SIG-M5 treated with dmso at 0.1 percent for 504 hours (cell line): ENCODE measurements at regions not wholly inside any gene's neighbourhood (a gene's known extent, or its start where the extent isn't known, plus 50 kb on each side); places are given as distances from the start of the nearest gene placed in this dataset.

Source experiments
- DNase-seq: peaks from one replicate; lab custom pipeline; 2025; ENCODE audit not compliant: unreplicated experiment; lab: John Stamatoyannopoulos, UW

DNA sequence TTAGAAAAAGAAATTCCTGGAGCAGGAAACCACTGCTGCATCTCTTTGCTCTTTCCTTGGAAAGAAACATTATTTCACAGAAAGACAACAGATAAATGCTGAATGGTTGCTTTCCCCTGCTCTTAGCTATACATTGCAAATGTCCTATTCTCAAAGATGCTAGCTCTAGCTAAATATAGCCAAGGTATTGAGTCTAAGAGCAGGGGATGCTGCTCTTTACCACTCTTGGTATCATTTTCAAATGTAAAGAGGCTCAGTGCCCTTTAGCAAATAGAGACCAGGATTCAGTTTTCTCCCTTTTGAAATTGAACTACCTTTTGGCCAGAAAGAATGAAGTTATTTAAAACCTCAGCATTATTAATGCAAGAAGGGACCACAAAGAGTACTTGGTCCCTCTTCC is 104.0 kb upstream of the FUT8 start:
- no peak for DNase-seq

- no peak for DNase-seq
These were observed 102.0 kb upstream of the FUT8 start for GRCh38 chr14:65310568-65310967.

DNA sequence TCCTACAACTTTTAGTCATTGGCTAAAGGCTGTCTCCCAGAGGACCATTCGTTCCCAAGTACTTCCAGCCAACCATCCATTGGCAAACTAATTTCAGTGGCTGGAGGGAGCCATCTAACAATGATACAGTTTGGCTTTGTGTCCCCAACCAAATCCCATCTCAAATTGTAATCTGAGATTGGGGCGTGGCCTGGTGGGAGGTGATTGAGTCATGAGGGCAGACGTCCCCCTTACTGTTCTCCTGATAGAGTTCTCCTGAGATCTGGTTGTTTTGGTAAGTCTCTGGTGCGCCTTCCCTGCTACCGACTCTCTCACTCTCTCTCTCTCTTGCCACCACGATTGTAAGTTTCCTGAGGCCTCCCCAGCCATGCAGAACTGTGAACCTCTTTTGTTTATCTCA is 99.7 kb upstream of the FUT8 start:
- no peak for DNase-seq

DNA sequence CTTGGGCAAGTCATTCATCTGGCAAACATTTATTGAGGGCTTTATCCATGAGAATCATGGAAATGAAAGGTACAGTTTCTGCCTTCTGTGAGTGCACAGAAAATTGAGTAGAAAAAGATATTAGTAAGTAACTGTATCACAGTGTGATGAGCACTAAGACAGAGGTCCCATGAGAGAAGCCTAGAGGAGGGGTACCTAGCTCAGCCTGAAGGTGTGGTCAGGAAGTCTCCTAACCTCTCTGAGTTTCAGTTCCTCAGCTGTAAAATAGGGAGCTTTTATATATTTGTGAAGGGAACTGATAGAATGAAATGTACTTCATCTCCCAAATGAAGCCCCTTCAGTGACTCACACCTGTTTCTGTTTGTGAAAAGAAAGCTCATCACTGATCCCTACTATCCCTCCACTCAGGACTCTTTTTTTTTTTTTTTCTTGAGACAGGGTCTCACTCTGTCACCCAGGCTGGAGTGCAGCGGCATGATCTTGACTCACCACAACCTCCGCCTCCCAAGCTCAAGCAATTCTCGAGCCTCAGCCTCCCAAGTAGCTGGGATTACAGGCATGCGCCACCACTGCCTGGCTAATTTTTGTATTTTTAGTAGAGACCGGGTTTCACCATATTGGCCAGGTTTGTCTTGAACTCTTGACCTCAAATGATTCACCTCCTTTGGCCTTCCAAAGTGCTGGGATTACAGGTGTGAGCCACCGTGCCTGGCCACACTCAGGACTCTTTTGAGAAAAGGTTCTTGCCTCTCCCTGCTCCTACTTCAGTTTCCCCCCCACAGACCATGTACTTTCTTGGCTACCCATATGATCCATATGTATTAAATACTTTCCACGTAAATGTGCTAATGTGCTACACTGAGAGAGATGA is 93.7 kb upstream of the FUT8 start:
- no peak for DNase-seq

GRCh38 chr14:65320661-65321308 is 91.7 kb upstream of the FUT8 start:
- DNase-seq, result no peak

- DNase-seq, result no peak
These were observed 91.1 kb upstream of the FUT8 start for GRCh38 chr14:65321370-65321875.

DNA sequence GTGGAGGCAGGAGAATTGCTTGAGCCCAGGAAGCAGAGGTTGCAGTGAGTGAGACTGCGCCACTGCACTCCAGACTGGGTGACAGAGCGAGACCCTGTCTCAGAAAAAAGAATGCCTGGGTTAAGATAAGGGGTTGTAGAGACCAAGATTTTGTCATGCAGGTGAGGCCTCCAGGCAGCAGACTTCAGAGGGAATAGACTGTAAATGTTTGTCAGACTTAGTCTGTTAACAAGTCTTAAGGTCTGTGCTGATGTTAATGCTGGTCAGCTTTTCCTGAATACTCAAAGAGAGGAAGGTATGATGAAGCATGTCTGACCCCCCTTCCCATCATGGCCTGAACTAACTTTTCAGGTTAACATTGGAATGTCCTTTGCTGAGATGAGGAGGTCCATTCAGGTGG is 83.0 kb upstream of the FUT8 start:
- DNase-seq, result no peak

DNA sequence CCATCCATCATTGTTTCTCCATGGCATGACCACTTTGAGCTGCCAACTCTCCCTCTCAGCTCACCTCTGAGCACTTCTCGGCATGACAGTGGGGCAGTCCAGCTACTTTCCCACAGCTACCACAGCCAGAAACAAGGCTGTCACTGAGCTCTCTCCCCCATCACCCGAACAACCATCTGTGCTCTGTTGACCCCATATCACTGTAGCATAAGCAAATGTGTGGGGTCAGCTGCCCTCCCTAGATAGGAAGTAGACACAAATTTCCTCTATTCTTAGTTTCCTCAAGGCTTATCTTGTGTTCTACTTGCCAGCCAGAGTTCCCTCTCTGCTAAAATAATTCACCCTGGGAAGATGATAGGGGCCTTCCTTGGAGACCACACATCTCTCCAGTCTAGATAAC is 82.6 kb upstream of the FUT8 start:
- no peak for DNase-seq

- no peak for DNase-seq
These were observed 82.1 kb upstream of the FUT8 start for GRCh38 chr14:65330416-65330815.

DNA sequence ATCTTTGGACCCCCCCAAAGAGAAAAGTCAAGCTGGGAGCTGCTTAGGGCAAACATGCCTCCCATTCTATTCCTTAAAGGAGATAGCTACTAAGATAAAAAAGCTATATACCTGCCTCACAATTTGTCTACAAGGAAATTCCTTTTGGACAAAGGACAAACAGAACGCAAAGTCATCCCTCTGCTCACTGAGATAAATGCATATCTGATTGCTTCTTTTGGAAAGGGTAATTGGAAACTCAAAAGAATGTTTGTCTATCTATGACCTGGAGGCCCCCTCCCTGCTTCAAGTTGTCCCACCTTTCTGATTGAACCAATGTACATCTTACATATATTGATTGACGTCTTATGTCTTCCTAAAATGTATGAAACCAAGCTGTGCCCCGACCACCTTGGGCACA is 80.9 kb upstream of the FUT8 start:
- DNase-seq, result no peak

- DNase-seq, result peak; percentile 69
These were observed 80.2 kb upstream of the FUT8 start for GRCh38 chr14:65332141-65332871.

GRCh38 chr14:65333943-65334687 is 78.4 kb upstream of the FUT8 start:
- DNase-seq, result no peak

- DNase-seq, result peak; percentile 8
These were observed 77.6 kb upstream of the FUT8 start for GRCh38 chr14:65334765-65335410.

DNA sequence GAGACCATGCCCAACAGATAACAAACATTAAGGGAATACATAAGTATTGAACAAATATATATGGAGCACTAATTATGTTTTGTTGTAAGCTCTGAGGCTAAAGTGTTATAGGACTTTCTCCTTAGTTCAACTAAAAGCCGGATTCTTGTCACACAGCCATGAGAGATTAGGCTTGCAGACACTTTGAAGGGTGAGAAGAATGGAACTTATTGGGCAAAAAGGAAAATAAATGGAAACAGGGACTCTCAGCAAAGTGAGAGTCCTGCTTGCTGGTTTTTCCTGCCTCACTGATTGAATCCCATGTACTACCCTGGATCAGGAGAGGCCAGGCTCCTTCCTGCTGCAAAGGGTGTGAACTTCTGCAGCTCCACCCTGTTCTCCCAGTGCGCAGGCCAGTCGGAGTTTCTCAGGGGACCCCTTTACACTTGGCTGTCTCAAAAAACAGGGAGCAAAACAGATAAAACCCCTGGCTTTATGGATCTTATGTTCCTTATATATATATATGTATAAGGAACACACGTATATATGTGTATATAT is 77.1 kb upstream of the FUT8 start:
- DNase-seq, result no peak

GRCh38 chr14:65336191-65336591 is 76.3 kb upstream of the FUT8 start:
- DNase-seq, result no peak

DNA sequence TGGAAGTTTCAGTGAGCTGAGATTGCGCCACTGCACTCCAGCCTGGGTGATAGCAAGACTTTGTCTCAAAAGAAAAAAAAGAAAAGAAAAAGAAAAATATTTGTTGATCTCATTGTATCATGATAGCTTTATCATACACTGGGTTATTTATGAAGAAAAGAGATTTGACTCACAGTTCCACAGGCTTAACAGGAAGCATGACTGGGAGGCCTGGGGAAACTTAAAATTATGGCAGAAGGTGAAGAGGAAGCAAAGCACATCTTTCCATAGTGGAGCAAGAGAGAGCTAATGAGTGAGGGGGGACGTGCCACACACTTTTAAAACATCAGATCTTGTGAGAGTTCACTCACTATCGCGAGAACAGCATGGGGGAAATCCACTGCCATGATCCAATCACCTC is 72.7 kb upstream of the FUT8 start:
- no peak for DNase-seq

DNA sequence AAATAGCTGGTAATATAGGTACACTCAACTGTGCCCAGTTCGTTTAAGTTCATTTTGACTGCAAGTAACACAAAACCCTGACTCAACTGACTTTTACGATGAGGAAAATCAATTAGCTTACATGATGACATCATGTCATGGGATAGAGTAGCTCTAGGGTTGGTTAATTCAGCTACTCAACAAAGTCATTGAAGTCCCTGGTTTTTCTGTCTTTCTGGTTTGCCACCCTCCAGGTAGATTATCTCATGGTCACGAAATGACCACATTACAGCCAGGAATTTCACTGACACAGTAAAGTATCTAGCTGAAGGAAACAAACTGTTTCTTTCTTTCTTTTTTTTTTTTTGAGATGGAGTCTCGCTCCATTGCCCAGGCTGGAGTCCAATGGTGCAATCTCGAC is 68.5 kb upstream of the FUT8 start:
- DNase-seq, result no peak

DNA sequence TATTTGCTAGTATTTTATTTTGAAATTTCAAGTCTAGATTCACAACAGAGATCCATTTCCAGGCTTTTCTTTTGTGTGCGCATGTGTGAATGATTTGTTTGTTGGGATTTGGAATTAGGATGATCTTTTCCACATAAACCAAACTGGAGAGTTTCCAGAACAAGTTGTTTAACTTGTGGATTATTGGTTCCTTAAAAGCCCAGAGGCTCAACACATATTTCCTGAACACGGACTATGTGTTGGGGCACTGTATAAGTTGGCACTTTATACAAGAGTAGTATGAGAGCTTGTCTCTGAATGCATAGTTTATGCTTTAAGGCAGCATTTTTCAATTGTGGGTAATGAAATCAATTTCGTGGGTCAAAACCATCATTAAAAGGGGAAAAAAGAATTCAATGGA is 67.3 kb upstream of the FUT8 start:
- DNase-seq, result no peak

DNA sequence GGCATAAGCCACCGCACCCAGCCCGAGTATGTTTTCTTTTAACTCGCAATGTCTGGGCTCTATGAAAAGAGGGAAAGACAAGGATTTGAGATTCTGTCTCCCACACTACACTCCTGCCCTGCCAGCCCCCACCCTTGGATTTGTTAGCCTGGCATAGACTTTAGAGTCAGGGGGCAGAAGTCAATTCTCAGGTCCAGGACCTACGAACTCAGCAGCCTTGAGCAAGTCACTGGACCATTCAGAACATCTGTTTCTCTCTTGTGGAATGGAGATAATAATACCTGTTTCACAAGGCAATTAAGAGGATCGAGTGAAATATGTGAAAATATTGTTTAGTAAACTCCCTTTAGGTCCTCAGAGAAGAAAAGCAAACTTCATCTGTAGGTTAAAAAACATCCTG is 66.1 kb upstream of the FUT8 start:
- DNase-seq, result no peak

DNA sequence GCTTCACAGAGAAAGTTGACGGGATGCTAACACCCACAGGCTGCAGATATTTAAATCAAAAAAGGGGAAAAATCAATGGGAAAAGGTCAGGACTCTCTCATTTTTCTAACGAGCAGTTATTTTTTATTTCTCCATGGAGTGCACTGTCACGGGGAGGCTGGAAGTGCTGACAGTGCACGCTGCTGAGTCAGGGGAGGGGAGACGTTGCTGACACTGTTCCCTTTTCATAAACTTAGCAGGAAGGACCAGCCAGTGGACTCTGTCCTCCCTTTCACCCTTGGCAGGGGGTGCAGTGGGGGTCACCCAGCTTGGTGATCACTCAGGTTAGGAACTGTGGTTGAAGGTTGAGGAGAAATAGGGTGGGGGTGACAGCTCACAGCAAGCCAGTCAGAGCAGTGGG is 65.6 kb upstream of the FUT8 start:
- DNase-seq, result no peak
